ENCODE measurements at regions not wholly inside any gene's neighbourhood (a gene's known extent, or its start where the extent isn't known, plus 50 kb on each side); places are given as distances from the start of the nearest gene placed in this dataset.

DNA sequence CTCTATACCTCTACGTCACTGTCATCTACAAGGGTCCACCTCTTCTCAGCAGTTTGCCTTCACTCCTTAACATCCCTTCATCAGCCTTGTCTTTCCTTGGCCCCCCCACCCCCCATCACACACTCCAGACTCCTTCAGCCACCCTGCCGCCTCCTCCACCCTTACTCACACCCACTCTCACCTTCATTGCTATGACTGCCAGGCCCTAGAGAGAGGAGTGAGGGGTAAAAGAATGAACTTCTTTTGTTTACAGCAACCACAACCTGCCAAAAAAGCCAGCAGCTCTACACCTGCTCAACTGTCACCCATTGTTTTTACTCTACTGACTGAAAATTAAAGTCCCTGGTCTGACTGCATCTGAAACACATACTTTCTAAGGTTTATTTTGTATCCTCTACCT lies 112.8 kb downstream of the DUSP6 start:
- intact Hi-C loops (cut with DNase I): no loop called here
- Histone ChIP-seq H3K9ac (ENCODE audit: low read depth in 2 of 2, low read length in 2 of 2) (no peak overlapping the region), H3K27me3 (no peaks in the 10 kb centered on the region), H3K27ac (no peak overlapping the region), H3K36me3 (no peaks in the 10 kb centered on the region), H3K4me3 (no peak overlapping the region), H3K9me3 (no peaks in the 10 kb centered on the region), H3K4me1 (no peaks in the 10 kb centered on the region)
- TF ChIP-seq, protein P1, sequence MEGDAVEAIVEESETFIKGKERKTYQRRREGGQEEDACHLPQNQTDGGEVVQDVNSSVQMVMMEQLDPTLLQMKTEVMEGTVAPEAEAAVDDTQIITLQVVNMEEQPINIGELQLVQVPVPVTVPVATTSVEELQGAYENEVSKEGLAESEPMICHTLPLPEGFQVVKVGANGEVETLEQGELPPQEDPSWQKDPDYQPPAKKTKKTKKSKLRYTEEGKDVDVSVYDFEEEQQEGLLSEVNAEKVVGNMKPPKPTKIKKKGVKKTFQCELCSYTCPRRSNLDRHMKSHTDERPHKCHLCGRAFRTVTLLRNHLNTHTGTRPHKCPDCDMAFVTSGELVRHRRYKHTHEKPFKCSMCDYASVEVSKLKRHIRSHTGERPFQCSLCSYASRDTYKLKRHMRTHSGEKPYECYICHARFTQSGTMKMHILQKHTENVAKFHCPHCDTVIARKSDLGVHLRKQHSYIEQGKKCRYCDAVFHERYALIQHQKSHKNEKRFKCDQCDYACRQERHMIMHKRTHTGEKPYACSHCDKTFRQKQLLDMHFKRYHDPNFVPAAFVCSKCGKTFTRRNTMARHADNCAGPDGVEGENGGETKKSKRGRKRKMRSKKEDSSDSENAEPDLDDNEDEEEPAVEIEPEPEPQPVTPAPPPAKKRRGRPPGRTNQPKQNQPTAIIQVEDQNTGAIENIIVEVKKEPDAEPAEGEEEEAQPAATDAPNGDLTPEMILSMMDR (IDR thresholded peaks at IDR 0.05): no peak
- no peak for DNase-seq

DNA sequence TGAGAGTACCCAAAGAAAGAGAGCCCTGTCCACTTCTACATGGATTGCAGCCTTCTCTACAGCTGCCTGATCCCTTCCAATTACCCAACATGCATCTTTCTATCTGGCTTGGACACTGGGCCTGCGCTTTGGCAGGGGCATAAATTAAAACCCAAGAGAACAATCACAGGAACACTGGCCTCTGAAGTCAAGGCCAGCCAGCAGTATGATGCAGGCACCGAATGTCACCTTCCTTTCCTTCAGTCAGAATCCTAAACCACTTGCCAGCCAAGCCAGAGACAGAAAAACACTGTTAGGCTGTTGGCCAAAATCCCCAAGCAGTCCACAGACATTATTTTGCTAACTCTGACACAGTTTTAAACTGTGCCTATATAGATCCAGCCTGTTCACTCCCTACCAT lies 113.7 kb downstream of the DUSP6 start:
- H3K27ac ChIP-seq: no peak overlapping the region

DNA sequence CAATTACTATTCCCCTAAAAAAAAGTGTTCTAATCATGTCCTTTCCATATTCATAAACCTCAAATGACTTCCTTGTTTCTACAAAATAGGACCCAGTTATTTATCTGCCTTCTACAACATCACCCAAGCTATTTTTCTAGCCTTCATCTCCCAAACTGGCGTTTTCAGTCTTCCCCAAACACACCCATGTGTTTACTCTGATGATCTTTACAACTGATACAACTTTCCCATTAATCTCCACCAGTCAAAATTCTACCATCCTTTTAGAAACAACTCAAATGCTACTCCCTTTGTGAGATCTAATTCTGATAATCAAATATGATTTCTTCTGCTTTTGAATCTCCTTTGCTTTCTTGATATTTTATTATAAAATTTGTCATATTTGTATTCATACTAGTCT lies 114.5 kb downstream of the DUSP6 start:
- DNase-seq: no peak
- H3K4me3 ChIP-seq: no peak overlapping the region
- H3K4me1 ChIP-seq: no peaks in the 10 kb centered on the region
- TF ChIP-seq, protein P1 (IDR thresholded peaks at IDR 0.05): no peak
- no peaks in the 10 kb centered on the region for H3K27me3 ChIP-seq
- H3K36me3 ChIP-seq: no peaks in the 10 kb centered on the region
- no peak overlapping the region for H3K27ac ChIP-seq
- no peak overlapping the region for H3K9ac ChIP-seq (ENCODE audit: low read depth in 2 of 2, low read length in 2 of 2)
- H3K9me3 ChIP-seq: no peaks in the 10 kb centered on the region
- intact Hi-C loops (cut with DNase I): no loop called here

More for the DNA sequence above, 113.7 kb downstream of the DUSP6 start:
- Histone ChIP-seq H3K27me3 (no peaks in the 10 kb centered on the region), H3K9ac (ENCODE audit: low read depth in 2 of 2, low read length in 2 of 2) (no peak overlapping the region), H3K36me3 (no peaks in the 10 kb centered on the region), H3K4me3 (no peak overlapping the region), H3K4me1 (no peaks in the 10 kb centered on the region), H3K9me3 (no peaks in the 10 kb centered on the region)
- no peak for DNase-seq
- intact Hi-C loops (cut with DNase I): no loop called here
- TF ChIP-seq, protein P1 (IDR thresholded peaks at IDR 0.05): no peak

DNA sequence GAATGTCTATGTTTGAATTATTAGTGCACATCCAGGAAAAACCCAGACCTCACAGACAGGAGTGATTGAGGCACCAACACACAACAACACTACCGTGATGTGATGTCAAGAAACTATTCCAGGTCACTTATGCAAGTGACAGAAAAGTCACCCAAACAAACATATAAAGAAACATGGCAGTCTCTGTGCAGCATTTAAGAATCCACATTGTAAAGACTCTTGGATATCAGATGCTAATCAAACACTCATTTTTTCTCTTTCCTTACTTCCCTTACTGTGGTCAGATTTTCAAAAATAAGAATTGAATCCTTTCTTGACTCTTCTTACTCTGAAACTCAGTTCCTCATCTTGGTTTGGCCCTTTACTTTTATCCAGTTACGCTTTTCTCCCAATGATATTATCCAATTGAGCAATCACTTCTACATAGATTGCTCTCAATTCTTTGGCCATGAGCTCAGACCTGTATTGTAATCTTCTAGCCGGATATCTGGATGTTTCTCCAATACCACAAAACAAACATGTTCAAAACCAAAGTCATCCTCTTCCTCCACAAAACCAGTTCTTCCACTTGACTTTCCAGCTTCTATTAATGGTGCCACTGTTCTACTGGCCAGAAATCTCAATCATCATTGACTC lies 115.4 kb downstream of the DUSP6 start:
- no peak for DNase-seq
- H3K36me3 ChIP-seq: no peaks in the 10 kb centered on the region
- H3K4me1 ChIP-seq: no peaks in the 10 kb centered on the region
- H3K9ac ChIP-seq (ENCODE audit: low read depth in 2 of 2, low read length in 2 of 2): no peak overlapping the region
- H3K9me3 ChIP-seq: no peaks in the 10 kb centered on the region
- intact Hi-C loops (cut with DNase I): no loop called here
- no peak overlapping the region for H3K4me3 ChIP-seq
- TF ChIP-seq, protein P1 (IDR thresholded peaks at IDR 0.05): no peak
- no peak overlapping the region for H3K27ac ChIP-seq
- H3K27me3 ChIP-seq: no peaks in the 10 kb centered on the region

DNA sequence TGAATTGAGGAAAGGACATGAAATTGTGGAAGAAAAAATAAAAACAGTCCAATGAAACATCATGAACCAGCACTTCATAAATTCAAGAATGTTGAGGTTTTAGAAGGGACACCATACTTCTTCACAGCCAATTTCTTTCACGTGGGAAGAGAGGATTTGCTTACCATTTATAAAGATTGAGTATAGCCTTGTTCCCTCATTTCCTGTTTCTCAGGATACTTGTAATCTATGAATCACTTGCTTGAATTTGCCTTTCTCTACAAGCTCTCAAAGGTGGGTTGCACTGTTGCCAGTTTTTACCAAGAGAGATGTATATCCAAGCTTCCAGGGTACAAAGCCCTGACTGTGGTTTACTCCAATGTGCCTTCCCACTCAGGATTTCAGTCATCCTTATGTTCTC lies 116.1 kb downstream of the DUSP6 start:
- Histone ChIP-seq H3K9ac (ENCODE audit: low read depth in 2 of 2, low read length in 2 of 2) (no peak overlapping the region), H3K4me3 (no peak overlapping the region), H3K36me3 (no peaks in the 10 kb centered on the region), H3K27ac (no peak overlapping the region), H3K4me1 (no peaks in the 10 kb centered on the region), H3K9me3 (no peaks in the 10 kb centered on the region), H3K27me3 (no peaks in the 10 kb centered on the region)
- no peak for DNase-seq
- TF ChIP-seq, protein P1 (IDR thresholded peaks at IDR 0.05): no peak
- intact Hi-C loops (cut with DNase I): no loop called here

Data from colonic mucosa (tissue), 4 donors.